GM18511 (cell line): ENCODE measurements at regions not wholly inside any gene's neighbourhood (a gene's known extent, or its start where the extent isn't known, plus 50 kb on each side); places are given as distances from the start of the nearest gene placed in this dataset.

Experiments used
- ATAC-seq: cut with Tn5 transposase; IDR thresholded peaks from one replicate; pipeline ENCODE4 v1.9.1; 2021; ENCODE audit warnings: mild to moderate bottlenecking, moderate library complexity; ENCODE audit not compliant: unreplicated experiment

- no peak for ATAC-seq
These were observed 363.0 kb downstream of the SS18 start for GRCh38 chr18:25727281-25727985.

- ATAC-seq: no peak
These were observed 364.1 kb downstream of the SS18 start for GRCh38 chr18:25726298-25726697.

- no peak for ATAC-seq
These were observed 364.9 kb downstream of the SS18 start for GRCh38 chr18:25725501-25725900.

GRCh38 chr18:25724997-25725396 is 365.4 kb downstream of the SS18 start:
- ATAC-seq: no peak

GRCh38 chr18:25724121-25724520 is 366.3 kb downstream of the SS18 start:
- no peak for ATAC-seq

- no peak for ATAC-seq
These were observed 361.1 kb upstream of the ZNF521 start for GRCh38 chr18:25713103-25713502.

- ATAC-seq: no peak
These were observed 359.0 kb upstream of the ZNF521 start for GRCh38 chr18:25710981-25711380.

GRCh38 chr18:25705650-25706049 is 353.7 kb upstream of the ZNF521 start:
- no peak for ATAC-seq

- ATAC-seq: no peak
These were observed 352.5 kb upstream of the ZNF521 start for GRCh38 chr18:25704494-25704893.

GRCh38 chr18:25704071-25704470 is 352.1 kb upstream of the ZNF521 start:
- ATAC-seq: no peak

GRCh38 chr18:25701821-25702220 is 349.9 kb upstream of the ZNF521 start:
- no peak for ATAC-seq

GRCh38 chr18:25686960-25687500 is 335.1 kb upstream of the ZNF521 start:
- no peak for ATAC-seq

GRCh38 chr18:25685088-25685487 is 333.1 kb upstream of the ZNF521 start:
- ATAC-seq: no peak

GRCh38 chr18:25679491-25679890 is 327.5 kb upstream of the ZNF521 start:
- no peak for ATAC-seq

- ATAC-seq: no peak
These were observed 326.3 kb upstream of the ZNF521 start for GRCh38 chr18:25678221-25678620.

GRCh38 chr18:25675123-25675850 is 323.3 kb upstream of the ZNF521 start:
- ATAC-seq: no peak

- no peak for ATAC-seq
These were observed 322.2 kb upstream of the ZNF521 start for GRCh38 chr18:25674183-25674582.

- ATAC-seq: no peak
These were observed 320.5 kb upstream of the ZNF521 start for GRCh38 chr18:25672490-25672889.

GRCh38 chr18:25669741-25670140 is 317.8 kb upstream of the ZNF521 start:
- ATAC-seq: no peak

GRCh38 chr18:25662272-25662671 is 310.3 kb upstream of the ZNF521 start:
- no peak for ATAC-seq

- ATAC-seq: no peak
These were observed 309.9 kb upstream of the ZNF521 start for GRCh38 chr18:25661831-25662230.

- ATAC-seq: no peak
These were observed 307.6 kb upstream of the ZNF521 start for GRCh38 chr18:25659541-25659940.
